Smooth muscle cell (in vitro differentiated cells): ENCODE measurements at regions not wholly inside any gene's neighbourhood (a gene's known extent, or its start where the extent isn't known, plus 50 kb on each side); places are given as distances from the start of the nearest gene placed in this dataset.

Experiments
- DNase-seq: peaks from one replicate; lab custom pipeline; 2025; ENCODE audit not compliant: unreplicated experiment; lab: John Stamatoyannopoulos, UW
- H2AFZ ChIP-seq: fragments of 200-600 bp; sonication (generic); 2 replicates; pipeline ENCODE4 v1.6.0; 2016; ENCODE audit warnings: antibody characterized with exemption, low read depth, mild to moderate bottlenecking
- H3F3A ChIP-seq: fragments of 200-600 bp; sonication (generic); 2 replicates; pipeline ENCODE4 v1.6.0; 2017; ENCODE audit warnings: antibody characterized with exemption, low read depth
- H3K27ac ChIP-seq: fragments of 200-600 bp; sonication (generic); 2 replicates; pipeline ENCODE4 v1.5.1; 2016; ENCODE audit warnings: low read depth, mild to moderate bottlenecking
- H3K27me3 ChIP-seq: fragments of 200-600 bp; sonication (generic); 2 replicates; pipeline ENCODE4 v1.6.1; 2016; ENCODE audit warnings: low read depth, mild to moderate bottlenecking
- H3K36me3 ChIP-seq: fragments of 200-600 bp; sonication (generic); 2 replicates; pipeline ENCODE4 v1.5.1; 2016; ENCODE audit warnings: low read depth
- H3K4me1 ChIP-seq: fragments of 200-600 bp; sonication (generic); 2 replicates; pipeline ENCODE4 v1.5.1; 2016; ENCODE audit warnings: low read depth
- H3K4me2 ChIP-seq: fragments of 200-600 bp; sonication (generic); 2 replicates; pipeline ENCODE4 v1.6.0; 2016; ENCODE audit warnings: mild to moderate bottlenecking
- H3K4me3 ChIP-seq: fragments of 200-600 bp; sonication (generic); 2 replicates; pipeline ENCODE4 v1.5.1; 2016; ENCODE audit warnings: mild to moderate bottlenecking
- H3K79me2 ChIP-seq: fragments of 200-600 bp; sonication (generic); 2 replicates; pipeline ENCODE4 v1.6.0; 2016; ENCODE audit warnings: low read depth, mild to moderate bottlenecking
- H3K9ac ChIP-seq: fragments of 200-600 bp; sonication (generic); 2 replicates; pipeline ENCODE4 v1.6.0; 2016; ENCODE audit warnings: low read depth
- H3K9me3 ChIP-seq: fragments of 200-600 bp; sonication (generic); replicated peaks from 2 replicates; pipeline ENCODE4 v1.5.1; 2016; ENCODE audit warnings: low read depth
- H4K20me1 ChIP-seq: fragments of 200-600 bp; sonication (generic); 2 replicates; pipeline ENCODE4 v1.6.0; 2016; ENCODE audit warnings: low read depth
- WGBS: methylation state at CpG from one replicate; pipeline ENCODE4 v1.1.7; 2016; ENCODE audit warnings: low lambda C conversion rate; 5-methylcytosine and 5-hydroxymethylcytosine counted together
- TF ChIP-seq, protein P1 (sequence below): fragments of 200-600 bp; sonication (generic); IDR thresholded peaks from 2 replicates; pipeline ENCODE4 v1.5.1; 2017; ENCODE audit warnings: borderline replicate concordance, mild to moderate bottlenecking, antibody characterized with exemption; ENCODE audit not compliant: insufficient read depth, poor library complexity, severe bottlenecking

DNA sequence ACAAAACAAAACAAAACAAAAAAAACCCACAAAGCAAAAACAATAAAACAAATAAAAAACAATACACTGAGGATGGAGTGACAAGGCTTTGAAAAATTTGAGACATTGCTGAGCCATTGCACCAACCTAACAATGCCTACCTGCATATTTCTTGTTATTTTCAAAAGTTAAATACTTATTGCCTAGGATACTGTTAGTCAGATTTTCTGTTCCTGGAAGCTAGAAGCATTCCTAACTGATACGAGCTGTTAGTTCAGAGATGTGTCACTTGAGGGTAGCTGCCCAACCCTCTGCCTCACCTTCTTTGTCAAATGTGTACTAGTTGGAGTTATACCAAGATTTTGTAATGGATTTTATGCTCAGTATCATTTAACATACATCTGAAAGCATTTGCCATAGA is 187.2 kb downstream of the TXNL1 start:
- H3K9me3 ChIP-seq: no peaks in the 10 kb centered on the region
- H3K36me3 ChIP-seq: no peaks in the 10 kb centered on the region
- H3K4me2 ChIP-seq: no peak overlapping the region
- H3K27ac ChIP-seq: no peak overlapping the region
- 83% methylated on average over 1 of the region's 1 CpG for WGBS
- H3K27me3 ChIP-seq: no peaks in the 10 kb centered on the region
- no peak for DNase-seq
- no peaks in the 10 kb centered on the region for H3K79me2 ChIP-seq
- no peaks in the 10 kb centered on the region for H3K4me1 ChIP-seq
- no peaks in the 10 kb centered on the region for H3F3A ChIP-seq
- TF ChIP-seq, protein P1, sequence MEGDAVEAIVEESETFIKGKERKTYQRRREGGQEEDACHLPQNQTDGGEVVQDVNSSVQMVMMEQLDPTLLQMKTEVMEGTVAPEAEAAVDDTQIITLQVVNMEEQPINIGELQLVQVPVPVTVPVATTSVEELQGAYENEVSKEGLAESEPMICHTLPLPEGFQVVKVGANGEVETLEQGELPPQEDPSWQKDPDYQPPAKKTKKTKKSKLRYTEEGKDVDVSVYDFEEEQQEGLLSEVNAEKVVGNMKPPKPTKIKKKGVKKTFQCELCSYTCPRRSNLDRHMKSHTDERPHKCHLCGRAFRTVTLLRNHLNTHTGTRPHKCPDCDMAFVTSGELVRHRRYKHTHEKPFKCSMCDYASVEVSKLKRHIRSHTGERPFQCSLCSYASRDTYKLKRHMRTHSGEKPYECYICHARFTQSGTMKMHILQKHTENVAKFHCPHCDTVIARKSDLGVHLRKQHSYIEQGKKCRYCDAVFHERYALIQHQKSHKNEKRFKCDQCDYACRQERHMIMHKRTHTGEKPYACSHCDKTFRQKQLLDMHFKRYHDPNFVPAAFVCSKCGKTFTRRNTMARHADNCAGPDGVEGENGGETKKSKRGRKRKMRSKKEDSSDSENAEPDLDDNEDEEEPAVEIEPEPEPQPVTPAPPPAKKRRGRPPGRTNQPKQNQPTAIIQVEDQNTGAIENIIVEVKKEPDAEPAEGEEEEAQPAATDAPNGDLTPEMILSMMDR: no peak
- H3K4me3 ChIP-seq: no peak overlapping the region
- no peak overlapping the region for H2AFZ ChIP-seq
- H3K9ac ChIP-seq: no peak overlapping the region
- H4K20me1 ChIP-seq: no peaks in the 10 kb centered on the region

DNA sequence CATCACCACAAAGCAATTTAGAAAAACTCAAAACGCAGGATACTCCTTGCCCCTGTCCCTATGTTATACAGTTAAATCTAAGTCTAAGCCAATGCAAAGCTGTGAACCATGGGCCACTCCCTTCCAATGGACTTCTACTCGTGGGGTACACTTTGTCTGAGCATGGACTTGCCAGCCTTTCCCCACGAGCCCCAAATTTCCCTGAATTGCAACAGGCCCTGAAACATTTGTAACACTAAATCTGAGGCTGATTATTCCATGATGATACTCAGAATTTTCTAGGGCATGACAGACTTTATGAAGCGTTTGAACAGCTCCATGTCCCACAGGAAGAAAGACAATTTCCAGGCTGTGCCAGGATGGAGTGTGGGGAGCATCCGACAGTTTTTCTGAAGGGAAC is 189.6 kb downstream of the TXNL1 start:
- H3K4me3 ChIP-seq: no peak overlapping the region
- no peaks in the 10 kb centered on the region for H3F3A ChIP-seq
- WGBS: 94% methylated on average over 5 of the region's 5 CpGs
- no peaks in the 10 kb centered on the region for H3K9me3 ChIP-seq
- TF ChIP-seq, protein P1: no peak
- DNase-seq: no peak
- H3K27ac ChIP-seq: no peak overlapping the region
- no peak overlapping the region for H3K9ac ChIP-seq
- no peak overlapping the region for H3K4me2 ChIP-seq
- H3K27me3 ChIP-seq: no peaks in the 10 kb centered on the region
- no peaks in the 10 kb centered on the region for H3K36me3 ChIP-seq
- H4K20me1 ChIP-seq: no peaks in the 10 kb centered on the region
- H2AFZ ChIP-seq: no peak overlapping the region
- no peaks in the 10 kb centered on the region for H3K79me2 ChIP-seq
- no peaks in the 10 kb centered on the region for H3K4me1 ChIP-seq

DNA sequence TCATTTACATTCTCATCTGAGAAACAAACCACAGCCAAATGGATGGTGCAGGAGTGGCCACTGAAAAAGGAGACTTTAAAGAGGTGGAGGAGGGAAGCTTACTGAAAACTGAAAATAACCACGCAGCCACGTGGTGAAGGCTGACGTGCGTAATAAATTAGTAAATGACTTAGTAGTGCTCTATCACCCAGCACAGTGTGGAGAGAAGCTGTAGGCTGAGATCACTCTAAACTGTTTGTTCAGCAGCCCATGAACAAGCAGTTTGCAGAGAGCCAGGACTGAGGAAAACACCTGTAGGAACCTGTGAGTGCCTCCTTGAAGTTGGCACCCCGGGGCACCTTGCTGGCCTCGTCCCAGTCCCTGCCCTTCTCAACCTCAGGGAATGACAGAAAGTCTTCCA is 193.0 kb downstream of the TXNL1 start:
- 90% methylated on average over 6 of the region's 6 CpGs for WGBS
- TF ChIP-seq, protein P1: no peak

DNA sequence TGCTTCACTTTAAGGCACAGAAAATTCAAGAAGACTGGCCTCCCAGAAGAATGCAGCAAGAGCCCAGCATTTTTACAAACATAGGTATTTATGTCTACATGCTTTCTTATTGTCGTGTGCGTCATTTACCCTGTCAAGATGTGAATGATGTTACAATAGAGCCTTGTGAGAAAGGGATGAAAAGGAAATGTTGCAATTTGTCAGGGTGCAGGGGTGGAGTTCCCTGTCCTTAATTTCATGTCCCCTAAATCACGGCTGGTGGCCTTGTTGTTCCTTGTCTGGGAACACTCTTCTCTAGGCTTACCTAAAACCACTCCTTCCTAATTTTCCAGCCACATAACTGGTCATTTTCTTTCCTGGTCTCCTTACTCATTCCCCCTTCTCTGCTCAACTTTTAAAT is 194.2 kb downstream of the TXNL1 start:
- H3K79me2 ChIP-seq: no peaks in the 10 kb centered on the region
- no peaks in the 10 kb centered on the region for H3F3A ChIP-seq
- H3K4me1 ChIP-seq: no peaks in the 10 kb centered on the region
- no peak overlapping the region for H3K4me3 ChIP-seq
- H3K4me2 ChIP-seq: no peak overlapping the region
- H3K9me3 ChIP-seq: no peaks in the 10 kb centered on the region
- no peak overlapping the region for H3K9ac ChIP-seq
- H3K36me3 ChIP-seq: no peaks in the 10 kb centered on the region
- H3K27ac ChIP-seq: no peak overlapping the region
- no peak overlapping the region for H2AFZ ChIP-seq
- no peaks in the 10 kb centered on the region for H3K27me3 ChIP-seq
- no peak for DNase-seq
- TF ChIP-seq, protein P1: no peak
- 94% methylated on average over 3 of the region's 3 CpGs for WGBS
- no peaks in the 10 kb centered on the region for H4K20me1 ChIP-seq

More for the DNA sequence above, 193.0 kb downstream of the TXNL1 start:
- Histone ChIP-seq H3K27me3 (no peaks in the 10 kb centered on the region), H3F3A (no peaks in the 10 kb centered on the region), H3K9ac (no peak overlapping the region), H2AFZ (no peak overlapping the region), H3K4me1 (no peaks in the 10 kb centered on the region), H4K20me1 (no peaks in the 10 kb centered on the region), H3K4me2 (no peak overlapping the region), H3K79me2 (no peaks in the 10 kb centered on the region), H3K4me3 (no peak overlapping the region), H3K9me3 (no peaks in the 10 kb centered on the region), H3K27ac (no peak overlapping the region), H3K36me3 (no peaks in the 10 kb centered on the region)
- DNase-seq: no peak
